Activated CD4-positive, alpha-beta T cell treated with anti-CD3 and anti-CD28 coated beads, Interleukin-2, amount 10 ng/mL, durations not matched to agents 7 days and 5 days (primary cell): ENCODE measurements at regions not wholly inside any gene's neighbourhood (a gene's known extent, or its start where the extent isn't known, plus 50 kb on each side); places are given as distances from the start of the nearest gene placed in this dataset.
"Not testable (repeated sequence)": the region's sequence is repeated elsewhere in the genome, so short reads cannot be mapped to it uniquely, and the experiment has no call there.

Experiments
- CTCF ChIA-PET: fragments of 350-600 bp; sonication (Branson Sonifier 250); formaldehyde crosslinking; loops from one replicate; lab custom pipeline; 2021; ENCODE audit warnings: antibody characterized with exemption; lab: Charles Lee
- POLR2A ChIA-PET: fragments of 350-600 bp; sonication (Branson Sonifier 250); formaldehyde crosslinking; loops from one replicate; lab custom pipeline; 2021; ENCODE audit warnings: antibody characterized with exemption; lab: Charles Lee
- DNase-seq: peaks from one replicate; pipeline ENCODE4 v3.0.0-alpha.2; 2020
- H3K27ac Mint-ChIP-seq: one replicate; pipeline ENCODE4 v1.8.0; 2021; ENCODE audit warnings: mild to moderate bottlenecking, moderate library complexity, mixed read lengths
- H3K27me3 Mint-ChIP-seq: one replicate; pipeline ENCODE4 v1.8.0; 2021; ENCODE audit warnings: mixed read lengths
- H3K36me3 Mint-ChIP-seq: one replicate; pipeline ENCODE4 v1.8.0; 2021; ENCODE audit warnings: low read depth, mixed read lengths
- H3K4me1 Mint-ChIP-seq: one replicate; pipeline ENCODE4 v1.8.0; 2021; ENCODE audit warnings: mixed read lengths
- H3K4me3 Mint-ChIP-seq: one replicate; pipeline ENCODE4 v1.8.0; 2021; ENCODE audit warnings: mild to moderate bottlenecking, moderate library complexity, mixed read lengths
- H3K9me3 Mint-ChIP-seq: one replicate; pipeline ENCODE4 v1.8.0; 2021; ENCODE audit warnings: mixed read lengths

GRCh38 chr18:59062643-59063006 is 77.1 kb upstream of the SEC11C start:
- POLR2A ChIA-PET, result no interaction called here
- DNase-seq, result no peak
- Mint-ChIP-seq H3K4me1 (no peaks in the 10 kb centered on the region), H3K4me3 (no peak overlapping the region), H3K27ac (no peak overlapping the region), H3K36me3 (no peaks in the 10 kb centered on the region), H3K27me3 (peaks cover 4% of the 10 kb centered on the region), H3K9me3 (no peaks in the 10 kb centered on the region)
- CTCF ChIA-PET, result no interaction called here

GRCh38 chr18:59063300-59063906 is 76.3 kb upstream of the SEC11C start:
- H3K9me3 Mint-ChIP-seq, result no peaks in the 10 kb centered on the region
- peaks cover 4% of the 10 kb centered on the region for H3K27me3 Mint-ChIP-seq
- CTCF ChIA-PET, result interaction anchor here (0.8 kb wide), 1 partner anchor 19 kb away, joined by 3 read pairs; no protein-coding TSS in a partner anchor
- H3K27ac Mint-ChIP-seq, result no peak overlapping the region
- no peak overlapping the region for H3K4me3 Mint-ChIP-seq
- POLR2A ChIA-PET, result no interaction called here
- no peak for DNase-seq
- no peaks in the 10 kb centered on the region for H3K36me3 Mint-ChIP-seq
- H3K4me1 Mint-ChIP-seq, result no peaks in the 10 kb centered on the region

GRCh38 chr18:59063912-59064311 is 75.8 kb upstream of the SEC11C start:
- H3K9me3 Mint-ChIP-seq, result no peaks in the 10 kb centered on the region
- no peaks in the 10 kb centered on the region for H3K4me1 Mint-ChIP-seq
- DNase-seq, result no peak
- ChIA-PET CTCF (interaction anchor here (0.8 kb wide), 1 partner anchor 19 kb away, joined by 3 read pairs; no protein-coding TSS in a partner anchor), POLR2A (no interaction called here)
- H3K27me3 Mint-ChIP-seq, result peaks cover 6% of the 10 kb centered on the region
- H3K36me3 Mint-ChIP-seq, result no peaks in the 10 kb centered on the region
- no peak overlapping the region for H3K4me3 Mint-ChIP-seq
- no peak overlapping the region for H3K27ac Mint-ChIP-seq

- H3K4me3 Mint-ChIP-seq, result no peak overlapping the region
- H3K27ac Mint-ChIP-seq, result no peak overlapping the region
- no peaks in the 10 kb centered on the region for H3K9me3 Mint-ChIP-seq
- ChIA-PET POLR2A (no interaction called here), CTCF (no interaction called here)
- H3K4me1 Mint-ChIP-seq, result no peaks in the 10 kb centered on the region
- no peaks in the 10 kb centered on the region for H3K36me3 Mint-ChIP-seq
- H3K27me3 Mint-ChIP-seq, result peaks cover 6% of the 10 kb centered on the region
- no peak for DNase-seq
Observed at GRCh38 chr18:59065684-59066083, 74.0 kb upstream of the SEC11C start.

- no peak overlapping the region for H3K27ac Mint-ChIP-seq
- H3K4me3 Mint-ChIP-seq, result no peak overlapping the region
- H3K27me3 Mint-ChIP-seq, result peaks cover 6% of the 10 kb centered on the region
- CTCF ChIA-PET, result interaction anchor here (1.1 kb wide), 1 partner anchor 299 kb away, joined by 4 read pairs; no protein-coding TSS in a partner anchor
- no peaks in the 10 kb centered on the region for H3K36me3 Mint-ChIP-seq
- no peak for DNase-seq
- H3K9me3 Mint-ChIP-seq, result no peaks in the 10 kb centered on the region
- H3K4me1 Mint-ChIP-seq, result no peaks in the 10 kb centered on the region
- POLR2A ChIA-PET, result no interaction called here
Observed at GRCh38 chr18:59067873-59068272, 71.8 kb upstream of the SEC11C start.

GRCh38 chr18:59068276-59069071 is 71.2 kb upstream of the SEC11C start:
- H3K36me3 Mint-ChIP-seq, result no peaks in the 10 kb centered on the region
- no peak overlapping the region for H3K4me3 Mint-ChIP-seq
- CTCF ChIA-PET, result no interaction called here
- no peaks in the 10 kb centered on the region for H3K9me3 Mint-ChIP-seq
- no peak for DNase-seq
- H3K27ac Mint-ChIP-seq, result no peak overlapping the region
- no peaks in the 10 kb centered on the region for H3K4me1 Mint-ChIP-seq
- peaks cover 6% of the 10 kb centered on the region for H3K27me3 Mint-ChIP-seq
- POLR2A ChIA-PET, result no interaction called here

GRCh38 chr18:59070181-59070912 is 69.3 kb upstream of the SEC11C start:
- Mint-ChIP-seq H3K27ac (no peak overlapping the region), H3K4me3 (no peak overlapping the region)
- POLR2A ChIA-PET, result no interaction called here

GRCh38 chr18:59072727-59073421 is 66.8 kb upstream of the SEC11C start:
- Mint-ChIP-seq H3K9me3 (no peaks in the 10 kb centered on the region), H3K36me3 (no peaks in the 10 kb centered on the region), H3K4me1 (no peaks in the 10 kb centered on the region), H3K27ac (no peak overlapping the region), H3K4me3 (no peak overlapping the region), H3K27me3 (peaks cover 4% of the 10 kb centered on the region)
- DNase-seq, result no peak
- ChIA-PET CTCF (interaction anchor here (0.8 kb wide), 1 partner anchor 53 kb away, joined by 3 read pairs; no protein-coding TSS in a partner anchor), POLR2A (no interaction called here)

More at GRCh38 chr18:59070181-59070912, 69.3 kb upstream of the SEC11C start:
- DNase-seq, result peak; percentile 80
- CTCF ChIA-PET, result interaction anchor here (0.7 to 1.4 kb wide), 13 partner anchors 9 to 325 kb away, joined by 3 to 8 read pairs (median 3); no protein-coding TSS in a partner anchor
- Mint-ChIP-seq H3K9me3 (no peaks in the 10 kb centered on the region), H3K36me3 (no peaks in the 10 kb centered on the region), H3K27me3 (peaks cover 8% of the 10 kb centered on the region), H3K4me1 (no peaks in the 10 kb centered on the region)

- H3K27ac Mint-ChIP-seq, result no peak overlapping the region
- CTCF ChIA-PET, result no interaction called here
Observed at GRCh38 chr18:59075923-59076322, 63.8 kb upstream of the SEC11C start.

GRCh38 chr18:59079264-59079663 is 60.4 kb upstream of the SEC11C start:
- DNase-seq, result no peak
- Mint-ChIP-seq H3K9me3 (no peaks in the 10 kb centered on the region), H3K27ac (no peak overlapping the region), H3K27me3 (peaks cover 10% of the 10 kb centered on the region), H3K36me3 (no peaks in the 10 kb centered on the region), H3K4me3 (no peak overlapping the region), H3K4me1 (peaks cover 3% of the 10 kb centered on the region)
- ChIA-PET POLR2A (no interaction called here), CTCF (interaction anchor here (1.1 kb wide), 1 partner anchor 259 kb away, joined by 3 read pairs; no protein-coding TSS in a partner anchor)

More at GRCh38 chr18:59075923-59076322, 63.8 kb upstream of the SEC11C start:
- Mint-ChIP-seq H3K9me3 (no peaks in the 10 kb centered on the region), H3K4me3 (no peak overlapping the region), H3K27me3 (peaks cover 4% of the 10 kb centered on the region), H3K36me3 (no peaks in the 10 kb centered on the region), H3K4me1 (no peaks in the 10 kb centered on the region)
- DNase-seq, result no peak
- POLR2A ChIA-PET, result no interaction called here

- H3K9me3 Mint-ChIP-seq, DNase-seq, POLR2A ChIA-PET, H3K4me1 Mint-ChIP-seq, H3K27me3 Mint-ChIP-seq, H3K4me3 Mint-ChIP-seq, H3K36me3 Mint-ChIP-seq, H3K27ac Mint-ChIP-seq: not testable (repeated sequence)
- CTCF ChIA-PET, result interaction anchor here (1.1 kb wide), 1 partner anchor 260 kb away, joined by 3 read pairs; no protein-coding TSS in a partner anchor
Observed at GRCh38 chr18:59079687-59080501, 59.8 kb upstream of the SEC11C start.
